SU-DHL-6 (cell line): ENCODE measurements at regions not wholly inside any gene's neighbourhood (a gene's known extent, or its start where the extent isn't known, plus 50 kb on each side); places are given as distances from the start of the nearest gene placed in this dataset.

Experiments
- H2AFZ ChIP-seq: fragments of 200-600 bp; sonication (generic); 2 replicates; pipeline ENCODE4 v1.6.1; 2014; ENCODE audit warnings: low read depth, mild to moderate bottlenecking, moderate library complexity, mixed read lengths, antibody characterized with exemption, low read length; ENCODE audit not compliant: severe bottlenecking
- H3F3A ChIP-seq: fragments of 200-600 bp; shearing (Covaris generic); 2 replicates; pipeline ENCODE4 v1.6.0; 2016; ENCODE audit warnings: antibody characterized with exemption, mild to moderate bottlenecking; ENCODE audit not compliant: insufficient read depth
- H3K27ac ChIP-seq: fragments of 200-600 bp; sonication (generic); 2 replicates; pipeline ENCODE4 v1.5.1; 2016; ENCODE audit warnings: low read depth, mild to moderate bottlenecking, low read length, moderate library complexity, mixed read lengths
- H3K27me3 ChIP-seq: fragments of 200-600 bp; sonication (generic), shearing (Covaris generic); 2 replicates; pipeline ENCODE4 v1.6.0; 2014; ENCODE audit warnings: mild to moderate bottlenecking, low read length
- H3K36me3 ChIP-seq: fragments of 200-600 bp; sonication (generic); 2 replicates; pipeline ENCODE4 v1.6.1; 2014; ENCODE audit warnings: mild to moderate bottlenecking, low read length, mixed read lengths
- H3K4me2 ChIP-seq: fragments of 300-600, 200-600 bp; shearing (Covaris generic), sonication (generic); 2 replicates; pipeline ENCODE4 v1.6.0; 2014; ENCODE audit warnings: low read length, low read depth, mild to moderate bottlenecking; ENCODE audit not compliant: poor library complexity, severe bottlenecking
- H3K4me3 ChIP-seq: fragments of 200-600 bp; sonication (generic); 2 replicates; pipeline ENCODE4 v1.5.1; 2014; ENCODE audit warnings: antibody characterized with exemption, low read length, mild to moderate bottlenecking, mixed read lengths; ENCODE audit not compliant: insufficient read depth, poor library complexity, severe bottlenecking
- H3K79me2 ChIP-seq: fragments of 200-600 bp; sonication (generic); 2 replicates; pipeline ENCODE4 v1.6.1; 2014; ENCODE audit warnings: mild to moderate bottlenecking, low read length, moderate library complexity; ENCODE audit not compliant: insufficient read depth
- H3K9ac ChIP-seq: fragments of 200-600 bp; sonication (generic); 2 replicates; pipeline ENCODE4 v1.7.0; 2014; ENCODE audit warnings: mild to moderate bottlenecking, low read length
- H3K9me2 ChIP-seq: fragments of 200-600 bp; sonication (generic); replicated peaks from 2 replicates; pipeline ENCODE4 v1.6.1; 2014; ENCODE audit warnings: low read length; ENCODE audit not compliant: insufficient read depth
- H3K9me3 ChIP-seq: fragments of 200-600 bp; sonication (generic); 2 replicates; pipeline ENCODE4 v1.6.1; 2014; ENCODE audit warnings: low read length, mixed read lengths; ENCODE audit not compliant: insufficient read depth
- H4K20me1 ChIP-seq: fragments of 200-600 bp; sonication (generic); 2 replicates; pipeline ENCODE4 v1.6.1; 2014; ENCODE audit warnings: low read depth, mild to moderate bottlenecking, antibody characterized with exemption, low read length, moderate library complexity, mixed read lengths
- EZH2phosphoT487 ChIP-seq: fragments of 200-600 bp; sonication (generic), shearing (Covaris generic); conservative IDR thresholded peaks from 2 replicates; pipeline ENCODE4 v1.6.1; 2018; ENCODE audit warnings: mild to moderate bottlenecking, antibody characterized with exemption, low read length, moderate library complexity, mixed read lengths
- TF ChIP-seq, protein P1 (sequence below): fragments of 200-600 bp; sonication (generic); IDR thresholded peaks from one replicate; pipeline ENCODE4 v1.5.1; 2017; ENCODE audit warnings: antibody characterized with exemption, mild to moderate bottlenecking, low read length, moderate library complexity; ENCODE audit not compliant: insufficient read depth, poor library complexity, severe bottlenecking

DNA sequence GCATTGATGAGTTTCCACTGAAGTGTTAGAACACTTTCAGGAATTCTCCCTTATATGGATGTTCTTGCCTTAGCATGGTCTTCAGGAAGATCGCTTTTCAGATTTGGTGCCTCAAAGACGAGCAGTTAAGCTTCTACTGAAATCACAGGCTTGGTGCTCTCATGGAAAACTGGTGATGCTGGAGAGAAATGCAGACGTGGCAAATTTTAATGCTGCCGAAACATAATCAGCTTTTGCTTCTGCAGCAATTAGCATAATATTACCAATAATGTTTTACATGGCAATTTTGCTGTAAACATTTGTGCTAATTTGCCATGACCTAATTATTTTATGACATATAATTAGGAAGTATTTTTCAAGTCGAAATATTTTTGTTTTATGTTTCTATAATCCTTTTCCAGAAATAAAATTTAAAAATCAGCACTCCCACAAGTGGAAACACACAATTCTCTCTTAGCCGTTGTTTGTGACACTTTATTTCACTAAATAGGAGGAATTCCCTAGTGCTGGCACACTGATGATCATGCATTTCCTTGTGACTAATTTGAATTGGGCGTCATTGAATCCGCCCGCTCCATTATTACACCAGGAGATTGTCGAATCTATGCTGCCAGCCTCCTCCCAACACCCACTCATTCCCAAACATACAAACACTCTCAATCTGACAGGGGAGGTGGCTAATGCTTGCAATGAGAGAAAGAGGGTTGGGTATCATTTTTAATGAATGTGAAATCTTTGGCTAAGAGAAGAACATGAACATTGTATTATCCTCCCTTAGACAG, 506.8 kb upstream of the PPP2R3A start:
- Histone ChIP-seq H3K27me3 (no peaks in the 10 kb centered on the region), H3K4me3 (no peak overlapping the region), H3K27ac (no peak overlapping the region), H3K9me3 (no peaks in the 10 kb centered on the region), H3K9me2 (no peaks in the 10 kb centered on the region; the same call in 1 of the 2 replicates), H3F3A (no peaks in the 10 kb centered on the region), H3K36me3 (no peaks in the 10 kb centered on the region), H2AFZ (no peak overlapping the region), H3K4me2 (no peak overlapping the region), H3K9ac (no peak overlapping the region), H4K20me1 (no peaks in the 10 kb centered on the region), H3K79me2 (no peaks in the 10 kb centered on the region)
- TF ChIP-seq, protein P1, sequence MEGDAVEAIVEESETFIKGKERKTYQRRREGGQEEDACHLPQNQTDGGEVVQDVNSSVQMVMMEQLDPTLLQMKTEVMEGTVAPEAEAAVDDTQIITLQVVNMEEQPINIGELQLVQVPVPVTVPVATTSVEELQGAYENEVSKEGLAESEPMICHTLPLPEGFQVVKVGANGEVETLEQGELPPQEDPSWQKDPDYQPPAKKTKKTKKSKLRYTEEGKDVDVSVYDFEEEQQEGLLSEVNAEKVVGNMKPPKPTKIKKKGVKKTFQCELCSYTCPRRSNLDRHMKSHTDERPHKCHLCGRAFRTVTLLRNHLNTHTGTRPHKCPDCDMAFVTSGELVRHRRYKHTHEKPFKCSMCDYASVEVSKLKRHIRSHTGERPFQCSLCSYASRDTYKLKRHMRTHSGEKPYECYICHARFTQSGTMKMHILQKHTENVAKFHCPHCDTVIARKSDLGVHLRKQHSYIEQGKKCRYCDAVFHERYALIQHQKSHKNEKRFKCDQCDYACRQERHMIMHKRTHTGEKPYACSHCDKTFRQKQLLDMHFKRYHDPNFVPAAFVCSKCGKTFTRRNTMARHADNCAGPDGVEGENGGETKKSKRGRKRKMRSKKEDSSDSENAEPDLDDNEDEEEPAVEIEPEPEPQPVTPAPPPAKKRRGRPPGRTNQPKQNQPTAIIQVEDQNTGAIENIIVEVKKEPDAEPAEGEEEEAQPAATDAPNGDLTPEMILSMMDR, result no peak
- no peak for TF ChIP-seq EZH2phosphoT487

DNA sequence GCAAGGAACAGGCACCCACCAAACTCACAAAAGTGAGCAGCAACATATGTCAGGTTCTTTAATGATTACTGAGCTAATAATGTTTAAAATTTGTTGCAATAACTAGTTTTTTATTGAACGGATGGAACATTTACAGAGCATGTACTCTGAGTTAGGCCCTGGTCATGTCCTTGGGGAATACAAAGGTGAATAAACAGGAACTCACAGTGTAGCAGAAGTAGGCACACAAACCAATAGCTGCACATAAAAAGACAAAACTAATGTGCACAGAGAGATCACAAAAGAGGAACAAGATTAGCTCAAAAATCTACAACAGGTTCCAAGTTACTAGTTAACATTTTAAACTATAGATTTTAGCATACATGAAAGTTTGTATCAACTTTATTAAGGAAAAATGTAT, 505.3 kb upstream of the PPP2R3A start:
- Histone ChIP-seq H3K9me2 (no peaks in the 10 kb centered on the region; the same call in 1 of the 2 replicates), H3K36me3 (no peaks in the 10 kb centered on the region), H3K27me3 (no peaks in the 10 kb centered on the region), H3K9me3 (no peaks in the 10 kb centered on the region), H3K4me2 (no peak overlapping the region), H3K79me2 (no peaks in the 10 kb centered on the region), H3K4me3 (no peak overlapping the region), H2AFZ (no peak overlapping the region), H3K9ac (no peak overlapping the region), H4K20me1 (no peaks in the 10 kb centered on the region), H3F3A (no peaks in the 10 kb centered on the region), H3K27ac (no peak overlapping the region)
- TF ChIP-seq EZH2phosphoT487, result no peak
- TF ChIP-seq, protein P1, result no peak

DNA sequence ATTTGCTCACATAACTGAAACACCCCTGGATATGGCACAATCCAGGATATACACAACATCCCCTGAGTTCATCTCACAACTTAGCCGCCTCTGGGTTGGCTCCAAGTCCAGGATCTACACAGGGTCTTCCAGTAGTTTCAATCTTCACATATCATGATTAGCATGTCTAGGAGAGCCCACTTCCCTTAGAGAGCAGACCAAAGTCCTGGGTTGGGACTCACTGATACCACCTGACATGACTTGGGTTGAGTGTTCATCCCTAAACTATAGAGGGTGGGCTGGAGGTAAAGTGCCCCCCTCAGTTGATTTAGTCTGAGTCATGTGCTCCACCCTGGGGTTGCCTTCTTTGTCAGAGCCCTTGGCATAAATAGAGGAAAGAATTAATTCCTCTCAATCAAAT, 493.6 kb upstream of the PPP2R3A start:
- H3K9me2 ChIP-seq, result no peaks in the 10 kb centered on the region
- H3K4me2 ChIP-seq, result no peak overlapping the region
- H4K20me1 ChIP-seq, result no peaks in the 10 kb centered on the region
- no peak overlapping the region for H2AFZ ChIP-seq
- no peaks in the 10 kb centered on the region for H3K79me2 ChIP-seq
- H3K27ac ChIP-seq, result no peak overlapping the region
- no peaks in the 10 kb centered on the region for H3K9me3 ChIP-seq
- H3K27me3 ChIP-seq, result no peaks in the 10 kb centered on the region
- H3F3A ChIP-seq, result no peaks in the 10 kb centered on the region
- H3K4me3 ChIP-seq, result no peak overlapping the region
- TF ChIP-seq, protein P1, result no peak
- TF ChIP-seq EZH2phosphoT487, result no peak
- no peak overlapping the region for H3K9ac ChIP-seq
- no peaks in the 10 kb centered on the region for H3K36me3 ChIP-seq
